Ovary (tissue), 3 donors: ENCODE measurements at regions not wholly inside any gene's neighbourhood (a gene's known extent, or its start where the extent isn't known, plus 50 kb on each side); places are given as distances from the start of the nearest gene placed in this dataset.

ENCODE experiments used
- CTCF ChIP-seq, 3 donors: fragments of 450-650 bp in 2 of 3; fragments of 200-600 bp in 1 of 3; IDR thresholded peaks; one replicate each; pipeline versions ENCODE4 v1.5.1 to v1.8.0; 2016 to 2022; ENCODE audit warnings: antibody characterized with exemption in 3 of 3, mild to moderate bottlenecking in 1 of 3
- POLR2A ChIP-seq: fragments of 450-650 bp; IDR thresholded peaks from one replicate; pipeline ENCODE4 v1.6.1; 2017; ENCODE audit warnings: antibody characterized with exemption, mild to moderate bottlenecking, moderate library complexity
- donor health status: DM: no; HTN: no; CAD: no.

- TF ChIP-seq CTCF (IDR thresholded peaks at IDR 0.05) = no peak
- no peak for TF ChIP-seq POLR2A
Observed at GRCh38 chr1:214895011-214895600, 187.4 kb upstream of the KCNK2 start.
